ENCODE measurements at regions not wholly inside any gene's neighbourhood (a gene's known extent, or its start where the extent isn't known, plus 50 kb on each side); places are given as distances from the start of the nearest gene placed in this dataset.

DNA sequence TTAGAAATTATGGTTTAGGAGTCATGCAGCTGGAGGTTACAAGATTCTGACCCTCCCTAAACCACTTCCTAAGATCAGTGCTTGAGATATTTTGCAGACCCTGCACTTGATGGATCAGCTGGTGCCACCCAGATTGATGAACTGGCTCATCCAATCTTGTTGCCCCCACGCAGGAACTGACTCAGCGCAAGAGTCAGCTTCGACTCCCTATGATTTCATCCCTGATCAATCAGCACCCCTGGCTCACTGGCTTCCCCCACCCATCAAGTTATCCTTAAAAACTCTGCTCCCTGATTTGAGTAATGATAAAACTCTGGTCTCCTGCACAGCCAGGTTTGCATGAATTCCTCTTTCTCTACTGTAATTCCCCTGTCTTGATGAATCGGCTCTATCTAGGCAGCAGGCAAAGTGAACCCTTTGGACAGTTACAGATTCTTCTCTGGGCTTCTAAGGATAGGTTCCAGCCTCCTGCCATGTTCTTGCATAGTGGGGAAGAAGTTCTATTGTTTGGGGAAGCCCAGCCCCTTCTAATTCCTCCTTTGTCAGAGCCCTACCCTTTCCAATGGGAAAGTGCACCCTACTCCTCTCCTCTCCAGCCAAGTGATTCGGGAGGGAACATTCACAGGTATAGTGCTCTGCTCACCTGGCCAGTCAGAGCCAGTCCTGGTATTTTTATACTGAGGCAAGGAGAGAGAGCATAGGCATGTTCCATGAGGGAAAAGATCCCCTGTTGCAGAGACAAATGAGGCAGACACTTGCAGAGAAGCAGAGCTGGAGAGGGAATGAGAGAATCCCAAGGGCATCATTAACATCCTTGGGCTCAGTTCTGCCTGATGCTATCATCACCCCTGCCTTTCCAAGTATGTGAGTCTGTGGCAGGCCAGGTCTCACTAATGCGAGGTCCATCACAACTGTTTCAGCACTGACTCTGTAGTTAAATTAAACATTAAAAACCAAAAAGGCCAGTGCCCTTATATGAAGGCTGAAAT is 224.4 kb upstream of the GALNT17 start:
- peaks cover 3% of the 10 kb centered on the region for H3K27me3 Mint-ChIP-seq (ENCODE audit: unreplicated experiment)
- H3K4me3 Mint-ChIP-seq (ENCODE audit: unreplicated experiment), result no peak overlapping the region
- TF ChIP-seq, protein P1, sequence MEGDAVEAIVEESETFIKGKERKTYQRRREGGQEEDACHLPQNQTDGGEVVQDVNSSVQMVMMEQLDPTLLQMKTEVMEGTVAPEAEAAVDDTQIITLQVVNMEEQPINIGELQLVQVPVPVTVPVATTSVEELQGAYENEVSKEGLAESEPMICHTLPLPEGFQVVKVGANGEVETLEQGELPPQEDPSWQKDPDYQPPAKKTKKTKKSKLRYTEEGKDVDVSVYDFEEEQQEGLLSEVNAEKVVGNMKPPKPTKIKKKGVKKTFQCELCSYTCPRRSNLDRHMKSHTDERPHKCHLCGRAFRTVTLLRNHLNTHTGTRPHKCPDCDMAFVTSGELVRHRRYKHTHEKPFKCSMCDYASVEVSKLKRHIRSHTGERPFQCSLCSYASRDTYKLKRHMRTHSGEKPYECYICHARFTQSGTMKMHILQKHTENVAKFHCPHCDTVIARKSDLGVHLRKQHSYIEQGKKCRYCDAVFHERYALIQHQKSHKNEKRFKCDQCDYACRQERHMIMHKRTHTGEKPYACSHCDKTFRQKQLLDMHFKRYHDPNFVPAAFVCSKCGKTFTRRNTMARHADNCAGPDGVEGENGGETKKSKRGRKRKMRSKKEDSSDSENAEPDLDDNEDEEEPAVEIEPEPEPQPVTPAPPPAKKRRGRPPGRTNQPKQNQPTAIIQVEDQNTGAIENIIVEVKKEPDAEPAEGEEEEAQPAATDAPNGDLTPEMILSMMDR (IDR thresholded peaks at IDR 0.05; ENCODE audit: partially characterized antibody, unreplicated experiment), result no peak
- H3K27ac Mint-ChIP-seq (ENCODE audit: unreplicated experiment), result no peak overlapping the region
- no peaks in the 10 kb centered on the region for H3K4me1 Mint-ChIP-seq (ENCODE audit: low read depth, unreplicated experiment)
- no peak for DNase-seq
- peaks cover 4% of the 10 kb centered on the region for H3K9me3 Mint-ChIP-seq (ENCODE audit: unreplicated experiment)
- H3K36me3 Mint-ChIP-seq (ENCODE audit: unreplicated experiment), result peaks cover 11% of the 10 kb centered on the region

DNA sequence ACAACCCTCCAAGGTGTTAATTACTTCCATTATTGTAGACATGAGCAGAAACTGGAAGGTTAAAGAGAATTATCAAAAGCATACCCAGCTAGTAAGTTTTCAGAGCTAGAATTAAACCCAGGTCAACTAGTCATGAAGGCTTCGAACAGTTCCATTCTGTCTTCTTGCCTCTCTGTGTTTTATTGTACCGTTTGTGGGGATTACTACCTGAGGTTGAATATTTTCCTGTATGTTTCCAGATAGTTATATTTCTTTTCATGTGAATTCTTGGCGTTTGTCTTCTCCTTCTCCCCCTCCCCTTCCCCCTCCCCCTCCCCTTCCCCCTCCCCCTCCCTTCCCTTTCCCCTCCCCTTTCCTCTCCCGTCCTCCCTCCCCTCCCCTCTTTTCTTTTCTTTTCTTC is 218.0 kb upstream of the GALNT17 start:
- Mint-ChIP-seq H3K27ac (ENCODE audit: unreplicated experiment) (no peak overlapping the region), H3K27me3 (ENCODE audit: unreplicated experiment) (no peaks in the 10 kb centered on the region)

DNA sequence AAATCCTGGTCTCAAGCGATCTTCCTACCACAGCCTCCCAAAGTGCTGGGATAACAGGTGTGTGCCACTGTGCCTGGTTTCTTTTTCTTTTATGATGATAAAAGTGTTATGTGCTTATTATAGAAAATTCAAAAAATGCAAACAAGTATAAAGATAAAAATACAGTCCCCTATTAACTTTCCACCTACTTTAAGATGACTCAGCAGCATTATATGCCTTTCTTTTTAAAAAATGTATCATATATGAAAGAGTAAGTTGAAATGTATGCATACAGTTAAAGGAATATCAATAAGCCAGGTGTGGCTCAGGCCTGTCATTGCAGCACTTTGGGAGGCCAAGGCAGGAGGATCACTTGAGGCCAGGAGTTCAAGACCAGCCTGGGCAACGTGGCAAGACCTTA is 216.9 kb upstream of the GALNT17 start:
- no peaks in the 10 kb centered on the region for H3K4me1 Mint-ChIP-seq (ENCODE audit: low read depth, unreplicated experiment)
- H3K4me3 Mint-ChIP-seq (ENCODE audit: unreplicated experiment), result no peak overlapping the region
- DNase-seq, result no peak
- no peaks in the 10 kb centered on the region for H3K36me3 Mint-ChIP-seq (ENCODE audit: unreplicated experiment)
- no peak overlapping the region for H3K27ac Mint-ChIP-seq (ENCODE audit: unreplicated experiment)
- H3K9me3 Mint-ChIP-seq (ENCODE audit: unreplicated experiment), result peaks cover 3% of the 10 kb centered on the region
- no peaks in the 10 kb centered on the region for H3K27me3 Mint-ChIP-seq (ENCODE audit: unreplicated experiment)
- TF ChIP-seq, protein P1 (IDR thresholded peaks at IDR 0.05; ENCODE audit: partially characterized antibody, unreplicated experiment), result no peak

More for the DNA sequence above, 218.0 kb upstream of the GALNT17 start:
- TF ChIP-seq, protein P1 (IDR thresholded peaks at IDR 0.05; ENCODE audit: partially characterized antibody, unreplicated experiment), result no peak
- H3K4me3 Mint-ChIP-seq (ENCODE audit: unreplicated experiment), result no peak overlapping the region
- H3K9me3 Mint-ChIP-seq (ENCODE audit: unreplicated experiment), result peaks cover 3% of the 10 kb centered on the region
- no peaks in the 10 kb centered on the region for H3K36me3 Mint-ChIP-seq (ENCODE audit: unreplicated experiment)
- no peak for DNase-seq
- no peaks in the 10 kb centered on the region for H3K4me1 Mint-ChIP-seq (ENCODE audit: low read depth, unreplicated experiment)

DNA sequence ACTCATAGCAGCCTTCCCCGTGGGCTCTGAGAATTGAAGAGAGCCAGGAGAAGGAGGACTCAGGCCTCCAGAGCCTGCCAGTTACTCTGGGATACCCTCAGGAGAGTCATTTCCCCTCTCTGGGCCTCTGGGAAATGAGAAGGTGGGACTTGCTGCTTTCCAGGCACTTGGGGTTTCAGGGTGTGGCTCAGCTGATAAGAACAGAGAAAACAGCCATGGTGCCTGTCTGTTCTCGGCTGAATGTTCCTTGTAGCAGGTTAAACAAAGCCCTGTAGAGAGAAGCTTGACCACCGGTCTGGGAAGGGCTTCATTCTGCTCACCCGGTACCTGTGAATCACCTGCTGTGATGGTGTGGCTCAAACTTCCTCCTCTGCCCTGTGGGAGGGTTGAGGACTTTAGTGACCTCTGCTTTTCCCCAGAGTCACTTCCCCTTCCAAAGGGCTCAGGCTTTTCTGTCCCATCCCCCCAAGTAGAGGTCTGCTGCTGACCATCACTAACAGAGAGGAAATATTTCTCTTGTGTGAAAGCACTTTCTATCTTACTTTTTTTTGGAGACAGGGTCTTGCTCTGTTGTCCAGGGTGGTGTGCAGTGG is 212.4 kb upstream of the GALNT17 start:
- TF ChIP-seq, protein P1 (IDR thresholded peaks at IDR 0.05; ENCODE audit: partially characterized antibody, unreplicated experiment), result no peak
- no peaks in the 10 kb centered on the region for H3K36me3 Mint-ChIP-seq (ENCODE audit: unreplicated experiment)

DNA sequence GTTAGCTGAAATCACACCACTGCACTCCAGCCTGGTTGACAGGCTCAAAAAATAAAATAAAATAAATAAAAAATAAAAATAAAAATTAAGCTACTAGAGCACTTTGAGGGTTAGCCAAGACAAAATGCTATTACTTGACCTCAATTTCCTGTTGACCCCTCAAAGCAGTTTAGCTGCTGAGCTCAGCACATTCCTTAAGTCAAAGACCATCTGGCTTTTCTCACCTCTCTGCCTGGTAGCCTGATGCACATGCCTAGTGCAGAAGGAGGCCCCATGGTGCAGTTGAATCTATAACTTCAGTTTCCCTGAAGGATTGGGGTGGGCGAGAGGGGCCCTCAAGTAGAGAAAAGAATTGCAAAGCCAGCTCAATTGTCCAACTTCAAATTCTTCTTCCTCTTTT is 211.1 kb upstream of the GALNT17 start:
- Mint-ChIP-seq H3K27me3 (ENCODE audit: unreplicated experiment) (no peaks in the 10 kb centered on the region), H3K9me3 (ENCODE audit: unreplicated experiment) (no peaks in the 10 kb centered on the region), H3K4me1 (ENCODE audit: low read depth, unreplicated experiment) (no peaks in the 10 kb centered on the region), H3K36me3 (ENCODE audit: unreplicated experiment) (no peaks in the 10 kb centered on the region), H3K27ac (ENCODE audit: unreplicated experiment) (no peak overlapping the region), H3K4me3 (ENCODE audit: unreplicated experiment) (no peak overlapping the region)
- DNase-seq, result no peak
- TF ChIP-seq, protein P1 (IDR thresholded peaks at IDR 0.05; ENCODE audit: partially characterized antibody, unreplicated experiment), result no peak

More for the DNA sequence above, 212.4 kb upstream of the GALNT17 start:
- Mint-ChIP-seq H3K4me1 (ENCODE audit: low read depth, unreplicated experiment) (no peaks in the 10 kb centered on the region), H3K27ac (ENCODE audit: unreplicated experiment) (no peak overlapping the region), H3K9me3 (ENCODE audit: unreplicated experiment) (no peaks in the 10 kb centered on the region), H3K27me3 (ENCODE audit: unreplicated experiment) (no peaks in the 10 kb centered on the region), H3K4me3 (ENCODE audit: unreplicated experiment) (no peak overlapping the region)
- DNase-seq, result no peak
